ENCODE measurements at regions not wholly inside any gene's neighbourhood (a gene's known extent, or its start where the extent isn't known, plus 50 kb on each side); places are given as distances from the start of the nearest gene placed in this dataset.

DNA sequence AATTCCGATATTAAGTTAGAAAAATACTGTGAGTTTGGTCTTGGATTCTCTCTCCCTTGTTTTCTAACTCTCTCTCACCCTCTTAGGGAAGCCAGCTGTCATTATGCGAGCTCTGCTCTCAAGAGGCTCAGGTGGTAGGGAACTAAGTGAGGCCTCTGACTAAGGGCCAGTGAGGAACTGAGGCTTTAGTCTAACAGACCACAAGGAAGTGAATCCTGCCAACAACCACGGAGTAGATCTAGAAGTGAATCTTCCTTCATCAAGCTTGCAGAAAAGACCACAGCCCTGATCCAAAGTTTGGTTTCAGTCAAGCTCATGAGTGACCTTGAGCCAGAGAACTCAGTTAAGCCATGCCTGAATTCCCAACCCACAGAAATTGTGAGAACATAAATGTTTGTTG is 180.1 kb upstream of the PRMT6 start:
- H3K4me3 ChIP-seq (ENCODE audit: extremely low read depth, insufficient read depth, low read length, poor library complexity, severe bottlenecking), result no peak overlapping the region
- no peaks in the 10 kb centered on the region for H3K36me3 ChIP-seq (ENCODE audit: control insufficient read depth, insufficient read depth, low read length)
- H3K4me1 ChIP-seq (ENCODE audit: control insufficient read depth, insufficient read depth, low read length, poor library complexity, severe bottlenecking), result no peaks in the 10 kb centered on the region
- WGBS, 2 experiments (ENCODE audit: insufficient coverage in 2 of 2), result 86% methylated on average over 1 of the region's 3 CpGs; no CpG with 5 or more reads in 1 of the 2 experiments
- no peaks in the 10 kb centered on the region for H3K9me3 ChIP-seq (ENCODE audit: control insufficient read depth, low read length)
- no peak overlapping the region for H3K27ac ChIP-seq (ENCODE audit: low read depth, low read length, severe bottlenecking)

DNA sequence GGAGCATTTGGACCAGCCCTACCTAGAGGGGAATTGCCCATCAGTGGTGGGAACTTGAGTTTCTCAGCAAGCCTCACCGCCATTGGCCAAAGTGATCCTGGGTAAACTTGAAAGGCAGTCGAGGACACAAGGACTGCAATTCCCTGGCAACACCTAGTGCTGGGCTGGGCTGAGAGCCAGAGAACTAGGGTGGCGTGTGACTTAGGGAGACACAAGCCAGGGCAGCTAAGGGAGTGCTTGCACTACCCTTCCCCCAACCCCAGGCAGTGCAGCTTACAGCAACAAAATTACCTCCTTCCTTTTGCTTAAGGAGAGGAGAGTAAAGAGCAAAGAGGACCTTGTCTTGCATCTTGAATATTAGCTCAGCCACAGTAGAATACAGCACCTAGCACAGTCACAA is 176.9 kb upstream of the PRMT6 start:
- H3K4me1 ChIP-seq (ENCODE audit: control insufficient read depth, insufficient read depth, low read length, poor library complexity, severe bottlenecking), result no peaks in the 10 kb centered on the region
- no peak overlapping the region for H3K4me3 ChIP-seq (ENCODE audit: extremely low read depth, insufficient read depth, low read length, poor library complexity, severe bottlenecking)

DNA sequence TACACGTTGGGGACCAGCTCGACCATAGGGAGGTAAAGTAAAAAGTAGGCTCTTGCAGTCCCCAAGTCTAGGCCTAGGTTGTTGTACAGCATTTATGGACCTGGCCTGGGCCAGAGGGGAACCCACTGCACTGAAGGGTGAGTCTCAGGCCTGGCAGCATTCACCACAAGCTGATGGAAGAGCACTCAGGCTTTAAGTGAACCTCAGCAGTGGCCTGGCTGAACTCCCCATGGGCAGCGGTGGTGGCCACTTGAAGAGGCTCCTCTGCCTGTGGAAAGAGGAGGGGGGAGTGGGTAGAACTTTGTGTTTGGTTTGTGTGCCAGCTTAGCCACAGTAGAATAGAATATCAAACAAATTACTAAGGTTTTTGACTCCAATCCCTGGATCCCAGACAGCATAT is 176.2 kb upstream of the PRMT6 start:
- Histone ChIP-seq H3K36me3 (ENCODE audit: control insufficient read depth, insufficient read depth, low read length) (no peaks in the 10 kb centered on the region), H3K27ac (ENCODE audit: low read depth, low read length, severe bottlenecking) (no peak overlapping the region), H3K9me3 (ENCODE audit: control insufficient read depth, low read length) (no peaks in the 10 kb centered on the region), H3K4me3 (ENCODE audit: extremely low read depth, insufficient read depth, low read length, poor library complexity, severe bottlenecking) (no peak overlapping the region), H3K4me1 (ENCODE audit: control insufficient read depth, insufficient read depth, low read length, poor library complexity, severe bottlenecking) (no peaks in the 10 kb centered on the region)
- WGBS, 2 experiments (ENCODE audit: insufficient coverage in 2 of 2), result 88 to 94% methylated on average over 2 of the region's 3 CpGs

More for the DNA sequence above, 176.9 kb upstream of the PRMT6 start:
- Histone ChIP-seq H3K36me3 (ENCODE audit: control insufficient read depth, insufficient read depth, low read length) (no peaks in the 10 kb centered on the region), H3K9me3 (ENCODE audit: control insufficient read depth, low read length) (no peaks in the 10 kb centered on the region), H3K27ac (ENCODE audit: low read depth, low read length, severe bottlenecking) (no peak overlapping the region)
- 61 to 67% methylated on average over 1 to 2 of the region's 3 CpGs for WGBS, 2 experiments (ENCODE audit: insufficient coverage in 2 of 2)

DNA sequence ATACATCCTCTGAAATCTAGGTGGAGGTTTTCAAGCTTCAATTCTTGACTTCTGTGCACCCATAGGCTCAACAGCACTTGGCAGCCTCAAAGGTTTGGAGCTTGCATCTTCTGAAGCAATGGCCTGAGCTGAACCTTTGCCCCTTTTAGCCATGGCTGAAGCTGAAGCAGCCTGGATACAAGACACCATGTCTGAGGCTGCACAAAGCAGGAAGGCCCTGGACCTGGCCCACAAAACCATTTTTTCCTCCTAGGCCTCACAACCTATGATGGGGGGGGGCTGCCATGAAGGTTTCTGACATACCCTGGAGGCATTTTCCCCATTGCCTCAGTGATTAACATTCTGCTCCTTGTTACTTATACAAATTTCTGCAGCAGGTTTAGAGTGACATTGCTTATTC is 173.3 kb upstream of the PRMT6 start:
- Histone ChIP-seq H3K36me3 (ENCODE audit: control insufficient read depth, insufficient read depth, low read length) (no peaks in the 10 kb centered on the region), H3K27ac (ENCODE audit: low read depth, low read length, severe bottlenecking) (no peak overlapping the region), H3K4me1 (ENCODE audit: control insufficient read depth, insufficient read depth, low read length, poor library complexity, severe bottlenecking) (no peaks in the 10 kb centered on the region), H3K9me3 (ENCODE audit: control insufficient read depth, low read length) (no peaks in the 10 kb centered on the region), H3K4me3 (ENCODE audit: extremely low read depth, insufficient read depth, low read length, poor library complexity, severe bottlenecking) (no peak overlapping the region)

DNA sequence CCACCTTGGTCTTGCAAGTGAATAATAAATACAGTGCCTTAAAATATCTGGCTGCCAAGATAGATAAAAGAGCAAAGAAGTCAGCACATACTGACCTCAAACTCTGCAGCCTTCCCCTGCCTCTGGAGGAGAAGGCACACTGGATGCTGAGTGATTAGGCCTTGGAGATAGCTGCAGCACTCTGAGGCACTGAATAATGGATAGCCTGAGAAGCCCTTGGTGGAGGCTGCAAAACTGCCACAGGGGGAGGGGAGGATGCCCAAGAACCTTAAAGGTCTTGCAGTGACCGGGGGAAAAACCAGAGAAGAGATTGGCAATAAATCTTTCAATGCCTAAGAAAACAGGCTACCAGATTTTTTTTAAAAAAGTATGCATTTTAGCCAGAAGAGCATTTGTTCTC is 167.4 kb upstream of the PRMT6 start:
- WGBS, 2 experiments (ENCODE audit: insufficient coverage in 2 of 2), result 80% methylated on average over 1 of the region's 1 CpG; no CpG with 5 or more reads in 1 of the 2 experiments
- Histone ChIP-seq H3K9me3 (ENCODE audit: control insufficient read depth, low read length) (no peaks in the 10 kb centered on the region), H3K27ac (ENCODE audit: low read depth, low read length, severe bottlenecking) (no peak overlapping the region), H3K36me3 (ENCODE audit: control insufficient read depth, insufficient read depth, low read length) (no peaks in the 10 kb centered on the region), H3K4me1 (ENCODE audit: control insufficient read depth, insufficient read depth, low read length, poor library complexity, severe bottlenecking) (no peaks in the 10 kb centered on the region), H3K4me3 (ENCODE audit: extremely low read depth, insufficient read depth, low read length, poor library complexity, severe bottlenecking) (no peak overlapping the region)

DNA sequence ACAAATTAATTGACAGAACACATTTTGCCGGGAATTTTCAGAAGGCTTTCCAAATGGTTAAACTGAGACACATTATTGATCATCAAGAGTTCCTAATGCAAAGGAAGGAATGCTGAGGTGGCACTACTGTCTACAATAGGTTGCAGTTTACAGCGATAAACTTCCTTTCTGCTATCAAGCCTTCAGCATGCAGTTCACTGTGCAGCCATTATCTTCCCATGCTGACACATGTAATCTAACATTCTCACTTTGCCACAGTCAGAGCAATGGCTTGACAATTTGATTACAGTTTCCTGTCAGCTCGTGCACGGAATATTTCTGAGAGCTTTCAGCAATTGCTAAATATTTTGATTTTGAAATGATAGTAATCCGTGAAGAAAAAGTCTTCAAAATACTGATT is 166.9 kb upstream of the PRMT6 start:
- Histone ChIP-seq H3K4me3 (ENCODE audit: extremely low read depth, insufficient read depth, low read length, poor library complexity, severe bottlenecking) (no peak overlapping the region), H3K4me1 (ENCODE audit: control insufficient read depth, insufficient read depth, low read length, poor library complexity, severe bottlenecking) (no peaks in the 10 kb centered on the region), H3K36me3 (ENCODE audit: control insufficient read depth, insufficient read depth, low read length) (no peaks in the 10 kb centered on the region), H3K27ac (ENCODE audit: low read depth, low read length, severe bottlenecking) (no peak overlapping the region), H3K9me3 (ENCODE audit: control insufficient read depth, low read length) (no peaks in the 10 kb centered on the region)
- WGBS, 2 experiments (ENCODE audit: insufficient coverage in 2 of 2), result 83 to 100% methylated on average over 2 of the region's 5 CpGs

DNA sequence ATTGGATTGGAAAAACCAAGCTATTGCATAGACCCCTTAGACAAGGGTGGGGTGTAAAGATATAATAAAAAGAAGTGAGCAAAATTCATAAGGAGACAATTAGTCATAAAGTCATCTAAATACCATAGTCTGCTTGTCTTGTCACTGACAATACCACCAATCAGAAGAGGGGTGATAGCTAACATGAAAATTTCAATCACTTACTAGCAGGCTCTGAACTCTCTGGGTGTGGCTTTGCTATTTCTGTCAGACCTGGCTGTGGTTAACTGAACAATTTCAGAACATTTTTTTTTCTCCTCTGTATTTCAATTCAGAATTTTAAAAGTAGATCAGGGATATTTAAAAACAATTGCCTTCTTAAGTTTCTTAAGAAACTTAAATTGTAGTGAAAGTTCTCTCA is 158.5 kb upstream of the PRMT6 start:
- no peak overlapping the region for H3K27ac ChIP-seq (ENCODE audit: low read depth, low read length, severe bottlenecking)
- H3K9me3 ChIP-seq (ENCODE audit: control insufficient read depth, low read length), result no peaks in the 10 kb centered on the region
- H3K4me3 ChIP-seq (ENCODE audit: extremely low read depth, insufficient read depth, low read length, poor library complexity, severe bottlenecking), result no peak overlapping the region
- H3K4me1 ChIP-seq (ENCODE audit: control insufficient read depth, insufficient read depth, low read length, poor library complexity, severe bottlenecking), result no peaks in the 10 kb centered on the region
- H3K36me3 ChIP-seq (ENCODE audit: control insufficient read depth, insufficient read depth, low read length), result no peaks in the 10 kb centered on the region

DNA sequence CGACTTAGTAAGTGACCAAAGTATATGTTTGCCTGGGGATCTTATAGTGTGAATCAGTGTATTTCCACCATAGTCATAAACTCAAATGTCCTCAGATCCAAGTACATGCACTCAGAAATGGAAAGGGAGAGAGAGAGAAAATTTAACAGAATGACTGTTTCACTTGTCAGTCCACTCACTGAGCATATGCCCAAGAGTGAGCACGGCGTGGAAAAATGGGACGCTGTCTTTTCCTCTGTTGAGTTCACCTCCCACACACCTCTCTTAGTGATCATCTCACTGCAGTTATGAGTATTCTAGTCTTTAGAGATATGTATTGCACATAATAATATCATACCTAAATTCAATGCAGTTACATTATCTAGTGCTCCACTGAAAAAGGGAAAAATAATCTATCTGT is 156.8 kb upstream of the PRMT6 start:
- no peak overlapping the region for H3K4me3 ChIP-seq (ENCODE audit: extremely low read depth, insufficient read depth, low read length, poor library complexity, severe bottlenecking)
- no peaks in the 10 kb centered on the region for H3K36me3 ChIP-seq (ENCODE audit: control insufficient read depth, insufficient read depth, low read length)
- H3K4me1 ChIP-seq (ENCODE audit: control insufficient read depth, insufficient read depth, low read length, poor library complexity, severe bottlenecking), result no peaks in the 10 kb centered on the region
- 100% methylated on average over 1 of the region's 4 CpGs; no CpG with 5 or more reads in 1 of the 2 experiments for WGBS, 2 experiments (ENCODE audit: insufficient coverage in 2 of 2)
- H3K27ac ChIP-seq (ENCODE audit: low read depth, low read length, severe bottlenecking), result no peak overlapping the region
- no peaks in the 10 kb centered on the region for H3K9me3 ChIP-seq (ENCODE audit: control insufficient read depth, low read length)

DNA sequence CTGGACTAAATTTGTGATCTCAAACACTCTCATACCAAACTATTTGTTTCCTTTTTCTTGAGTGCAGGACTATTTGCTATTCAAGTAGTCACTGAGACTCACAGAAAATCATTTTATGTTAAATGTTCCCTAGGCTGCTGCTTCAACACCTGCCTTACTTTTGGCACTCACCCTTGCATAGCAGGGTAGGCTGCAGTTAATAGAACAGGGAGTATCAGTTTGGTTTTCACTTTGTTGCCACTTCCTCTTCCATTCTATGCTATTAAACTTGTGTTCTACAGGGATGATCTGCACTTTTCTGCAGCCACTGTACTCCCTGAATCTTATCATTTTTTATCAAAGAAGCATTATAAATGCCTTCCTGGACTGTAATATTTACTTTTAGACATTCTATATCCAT is 148.7 kb upstream of the PRMT6 start:
- no peaks in the 10 kb centered on the region for H3K9me3 ChIP-seq (ENCODE audit: control insufficient read depth, low read length)

DNA sequence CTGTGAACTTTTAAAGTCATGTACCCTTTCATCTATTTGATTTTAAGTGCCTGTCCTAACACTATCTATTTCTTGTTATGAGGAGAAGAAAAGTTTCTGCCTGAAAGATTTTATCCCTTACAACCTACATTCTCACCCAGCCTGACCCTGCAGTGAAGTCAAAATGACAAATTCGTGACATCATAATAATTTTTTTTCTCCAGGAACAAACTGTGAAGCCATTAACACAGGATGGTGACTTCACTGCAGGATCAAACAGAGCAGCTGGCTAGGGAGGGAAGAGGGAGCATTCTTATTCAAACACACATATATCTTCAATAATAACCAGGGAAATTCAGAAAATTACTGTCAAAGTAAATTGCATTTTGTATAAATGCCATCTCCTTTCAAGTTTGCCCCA is 147.8 kb upstream of the PRMT6 start:
- Histone ChIP-seq H3K27ac (ENCODE audit: low read depth, low read length, severe bottlenecking) (no peak overlapping the region), H3K36me3 (ENCODE audit: control insufficient read depth, insufficient read depth, low read length) (no peaks in the 10 kb centered on the region), H3K4me1 (ENCODE audit: control insufficient read depth, insufficient read depth, low read length, poor library complexity, severe bottlenecking) (no peaks in the 10 kb centered on the region), H3K4me3 (ENCODE audit: extremely low read depth, insufficient read depth, low read length, poor library complexity, severe bottlenecking) (no peak overlapping the region), H3K9me3 (ENCODE audit: control insufficient read depth, low read length) (no peaks in the 10 kb centered on the region)
- no CpG with 5 or more reads among the region's 1 CpG for WGBS, 2 experiments (ENCODE audit: insufficient coverage in 2 of 2)

More for the DNA sequence above, 148.7 kb upstream of the PRMT6 start:
- Histone ChIP-seq H3K36me3 (ENCODE audit: control insufficient read depth, insufficient read depth, low read length) (no peaks in the 10 kb centered on the region), H3K27ac (ENCODE audit: low read depth, low read length, severe bottlenecking) (no peak overlapping the region), H3K4me1 (ENCODE audit: control insufficient read depth, insufficient read depth, low read length, poor library complexity, severe bottlenecking) (no peaks in the 10 kb centered on the region), H3K4me3 (ENCODE audit: extremely low read depth, insufficient read depth, low read length, poor library complexity, severe bottlenecking) (no peak overlapping the region)

DNA sequence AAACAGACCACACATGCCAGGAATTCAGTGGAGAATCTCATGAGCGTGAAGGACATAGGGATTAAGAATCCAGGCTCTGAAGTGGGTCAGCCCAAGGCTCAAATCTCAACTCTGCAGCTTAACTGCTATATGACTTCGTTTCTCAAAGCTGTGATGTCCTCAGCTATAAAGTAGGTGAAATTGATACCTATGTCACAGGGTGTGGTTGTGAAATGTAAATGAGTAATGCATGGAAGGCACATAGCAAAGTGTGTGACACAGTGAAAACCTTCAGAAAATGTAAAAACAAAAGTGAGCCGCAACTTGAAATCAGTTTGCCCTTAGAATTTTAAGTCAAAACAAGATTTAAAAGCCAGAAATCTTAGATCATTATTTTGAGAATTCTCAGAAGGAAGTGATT is 145.7 kb upstream of the PRMT6 start:
- Histone ChIP-seq H3K27ac (ENCODE audit: low read depth, low read length, severe bottlenecking) (no peak overlapping the region), H3K4me1 (ENCODE audit: control insufficient read depth, insufficient read depth, low read length, poor library complexity, severe bottlenecking) (no peaks in the 10 kb centered on the region), H3K9me3 (ENCODE audit: control insufficient read depth, low read length) (no peaks in the 10 kb centered on the region), H3K36me3 (ENCODE audit: control insufficient read depth, insufficient read depth, low read length) (no peaks in the 10 kb centered on the region), H3K4me3 (ENCODE audit: extremely low read depth, insufficient read depth, low read length, poor library complexity, severe bottlenecking) (no peak overlapping the region)
- 83 to 100% methylated on average over 1 of the region's 3 CpGs for WGBS, 2 experiments (ENCODE audit: insufficient coverage in 2 of 2)

DNA sequence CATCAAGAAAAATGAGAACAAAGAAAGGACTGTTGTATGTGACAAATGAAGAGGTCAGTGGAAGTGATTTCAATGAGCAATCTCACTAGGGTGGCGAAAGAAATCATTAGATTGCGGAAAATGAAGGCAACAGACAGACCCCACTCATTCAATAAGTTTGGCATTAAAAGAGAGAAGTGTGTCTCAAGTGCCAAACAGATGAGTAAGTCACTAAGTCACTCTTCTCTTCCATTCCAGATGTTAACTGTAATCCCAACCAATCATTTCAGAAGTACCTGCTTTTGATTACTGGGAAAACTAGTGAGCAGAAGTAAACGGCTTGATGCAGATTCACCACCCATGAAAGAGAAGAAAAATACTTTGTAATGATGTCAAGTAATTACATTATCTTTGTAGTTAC is 144.3 kb upstream of the PRMT6 start:
- Histone ChIP-seq H3K9me3 (ENCODE audit: control insufficient read depth, low read length) (no peaks in the 10 kb centered on the region), H3K4me1 (ENCODE audit: control insufficient read depth, insufficient read depth, low read length, poor library complexity, severe bottlenecking) (no peaks in the 10 kb centered on the region), H3K27ac (ENCODE audit: low read depth, low read length, severe bottlenecking) (no peak overlapping the region), H3K36me3 (ENCODE audit: control insufficient read depth, insufficient read depth, low read length) (no peaks in the 10 kb centered on the region), H3K4me3 (ENCODE audit: extremely low read depth, insufficient read depth, low read length, poor library complexity, severe bottlenecking) (no peak overlapping the region)
- WGBS, 2 experiments (ENCODE audit: insufficient coverage in 2 of 2), result 83 to 100% methylated on average over 1 to 2 of the region's 3 CpGs
